Retinal pigment epithelial cell (primary cell): ENCODE measurements at regions not wholly inside any gene's neighbourhood (a gene's known extent, or its start where the extent isn't known, plus 50 kb on each side); places are given as distances from the start of the nearest gene placed in this dataset.

Source experiments
- DNase-seq: peaks from one replicate; pipeline ENCODE4 v3.0.0-alpha.2; 2010; ENCODE audit warnings: low read depth
- H3K4me3 ChIP-seq: 2 replicates; pipeline ENCODE4 v1.5.1; 2011; ENCODE audit warnings: mild to moderate bottlenecking, low read length, control low read depth, moderate library complexity
- CTCF ChIP-seq: conservative IDR thresholded peaks from 2 replicates; pipeline ENCODE4 v1.5.1; 2011; ENCODE audit warnings: low read depth, low read length, control low read depth, inconsistent platforms

- no peak for DNase-seq
- no peak for TF ChIP-seq CTCF
- H3K4me3 ChIP-seq: no peak overlapping the region
Observed at GRCh38 chr5:67266654-67267350, 70.2 kb upstream of the CD180 start.

- no peak overlapping the region for H3K4me3 ChIP-seq
- no peak for TF ChIP-seq CTCF
- no peak for DNase-seq
Observed at GRCh38 chr5:67265951-67266350, 69.4 kb upstream of the CD180 start.

- DNase-seq: no peak
- TF ChIP-seq CTCF: no peak
- H3K4me3 ChIP-seq: no peak overlapping the region
Observed at GRCh38 chr5:67263656-67264408, 67.2 kb upstream of the CD180 start.

- no peak overlapping the region for H3K4me3 ChIP-seq
- DNase-seq: no peak
- TF ChIP-seq CTCF: no peak
Observed at GRCh38 chr5:67262956-67263355, 66.4 kb upstream of the CD180 start.

- DNase-seq: no peak
- no peak for TF ChIP-seq CTCF
- H3K4me3 ChIP-seq: no peak overlapping the region
Observed at GRCh38 chr5:67262206-67262605, 65.6 kb upstream of the CD180 start.

GRCh38 chr5:67259548-67260215, 63.1 kb upstream of the CD180 start:
- no peak for TF ChIP-seq CTCF
- H3K4me3 ChIP-seq: no peak overlapping the region
- DNase-seq: no peak
